Left colon (tissue), 2 donors: ENCODE measurements at regions not wholly inside any gene's neighbourhood (a gene's known extent, or its start where the extent isn't known, plus 50 kb on each side); places are given as distances from the start of the nearest gene placed in this dataset.

Experiments
- ATAC-seq: fragments of 200-7000 bp; cut with Tn5 transposase; one replicate; pipeline ENCODE4 v1.9.1; 2020; ENCODE audit warnings: mild to moderate bottlenecking, moderate library complexity
- DNase-seq, 2 donors: peaks; one replicate each; pipeline ENCODE4 v3.0.0-alpha.2; 2020
- intact Hi-C, 2 donors: fragments of 100-400 bp; cut with DNase I in 1 of 2; cut with micrococcal nuclease in 1 of 2; formaldehyde crosslinking; loops; one replicate each; pipeline versions ENCODE4 v1.11.2 to v1.14.0; 2022; cut with DNase I, micrococcal nuclease
- donor health status: DM: no; HTN: no; CAD: no.
- donor health status: DM: yes; HTN: yes; CAD: no.

DNA sequence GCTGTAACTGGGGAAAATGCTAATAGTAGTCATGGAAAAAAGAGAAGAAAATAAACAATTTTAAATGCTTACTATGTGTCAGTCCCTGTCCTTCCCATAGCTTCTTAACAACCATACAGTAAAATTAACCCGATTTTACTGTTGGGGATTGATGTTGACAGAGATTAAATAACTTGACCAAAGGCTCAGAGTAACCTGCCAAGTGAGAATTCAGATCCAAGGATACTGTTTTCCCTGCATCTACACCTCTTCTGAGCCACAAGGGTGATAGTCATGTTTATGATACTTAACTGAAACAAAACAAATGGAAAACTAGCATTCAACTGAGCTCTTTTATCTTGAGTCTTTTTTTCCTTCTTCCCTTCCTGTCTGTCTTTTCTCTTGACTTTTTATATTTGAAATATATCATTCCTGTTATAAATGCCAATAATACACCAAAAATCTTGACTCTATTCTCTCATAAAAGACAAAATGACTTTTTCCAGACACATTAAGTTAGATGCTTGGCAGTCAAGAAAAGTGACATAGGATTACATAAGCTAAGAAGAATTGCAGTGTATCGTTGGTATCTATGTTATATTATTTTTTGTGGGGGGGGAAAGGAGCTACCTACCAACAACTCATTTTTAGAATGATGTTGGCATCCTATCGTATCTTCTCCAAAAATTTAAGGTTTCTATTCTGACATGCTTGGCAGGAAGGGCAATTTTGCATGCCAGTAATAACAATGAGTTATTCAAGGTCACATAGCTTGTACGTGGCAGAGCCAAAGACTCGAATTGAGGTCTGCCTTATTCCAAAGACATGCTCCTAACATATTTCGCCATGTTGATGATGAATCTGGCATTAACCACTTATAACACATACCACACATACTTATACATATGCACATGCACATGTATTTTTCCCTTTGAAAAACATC lies 306.6 kb upstream of the KCNH8 start:
- DNase-seq (no peak), ATAC-seq (no peak)
- intact Hi-C loops: no loop called here

DNA sequence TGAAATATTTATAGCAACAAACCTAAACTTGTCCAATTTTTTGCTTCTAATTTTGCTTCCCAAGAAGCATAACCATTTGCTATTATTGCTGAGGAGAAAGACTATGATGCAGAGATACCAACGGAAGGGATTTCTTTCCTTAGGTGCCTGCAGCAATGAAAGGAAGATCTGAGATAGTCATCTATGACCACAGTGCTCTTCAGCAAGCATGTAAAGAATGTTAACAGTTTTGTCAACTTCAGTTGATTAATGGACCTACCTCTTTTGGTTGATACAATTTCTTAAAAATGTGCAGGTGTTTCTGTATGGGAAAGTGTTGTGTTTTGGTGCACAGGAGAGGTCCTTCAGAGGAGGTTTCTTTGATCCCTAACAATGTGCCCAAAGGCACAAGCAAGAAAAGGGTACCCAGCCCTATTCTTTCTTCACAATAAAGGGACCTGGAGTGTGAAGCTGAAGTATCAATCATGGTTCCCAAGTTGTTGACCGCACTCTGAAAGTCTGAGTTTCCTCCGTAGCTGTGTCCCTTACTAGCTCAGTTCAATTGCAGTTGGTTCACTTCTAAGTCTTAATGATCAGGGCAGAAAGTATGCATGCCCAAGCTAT lies 307.7 kb upstream of the KCNH8 start:
- DNase-seq (no peak), ATAC-seq (no peak)
- intact Hi-C loops: no loop called here

DNA sequence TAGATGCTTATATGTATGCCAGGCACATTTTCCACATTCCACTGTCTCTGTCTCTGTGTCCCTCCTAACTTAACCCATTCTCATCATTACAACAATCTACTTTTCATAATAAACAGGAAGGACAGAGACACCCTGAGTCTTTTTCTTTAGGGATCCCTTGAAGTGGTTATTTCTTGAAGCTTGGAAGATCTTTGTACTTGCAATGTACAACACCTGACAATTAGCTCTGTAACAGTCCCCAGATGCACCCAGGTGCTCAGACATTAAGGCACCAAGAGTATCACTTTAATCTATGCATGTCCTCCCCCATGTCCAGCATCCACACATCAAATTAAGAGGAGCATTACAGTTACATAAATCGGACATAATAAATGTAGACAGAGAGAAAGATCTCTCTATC lies 309.6 kb upstream of the KCNH8 start:
- ATAC-seq (no peak), DNase-seq (no peak)
- intact Hi-C loops: no loop called here

DNA sequence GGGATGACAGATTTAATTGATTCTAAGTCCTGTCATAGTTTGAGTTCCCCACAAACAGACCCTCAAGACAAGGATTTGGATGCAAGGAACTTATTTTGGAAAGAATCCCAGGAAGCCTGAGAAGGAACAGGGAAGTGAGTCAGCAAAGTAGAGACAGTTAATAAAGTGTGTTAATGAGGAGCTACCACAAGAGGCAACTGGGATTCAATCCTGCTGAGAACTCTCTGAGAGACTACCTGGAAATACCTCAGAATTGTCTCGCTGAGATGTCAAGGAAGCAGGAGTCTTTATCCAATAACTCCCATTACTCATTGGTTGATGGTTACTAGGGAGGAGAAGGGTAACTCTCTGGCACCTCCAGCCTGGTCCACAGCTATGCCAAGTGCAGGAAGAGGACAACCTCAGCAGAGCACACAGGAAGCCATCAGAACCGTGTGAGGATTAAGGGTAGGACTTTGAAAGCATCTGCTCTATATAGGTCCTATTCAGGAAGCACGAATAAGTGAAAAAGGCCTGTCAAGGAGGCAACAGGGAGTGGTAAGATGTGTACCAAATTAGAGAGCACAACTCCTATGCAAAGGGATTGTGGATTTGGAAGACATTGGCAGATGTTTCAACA lies 311.1 kb upstream of the KCNH8 start:
- DNase-seq: no peak

DNA sequence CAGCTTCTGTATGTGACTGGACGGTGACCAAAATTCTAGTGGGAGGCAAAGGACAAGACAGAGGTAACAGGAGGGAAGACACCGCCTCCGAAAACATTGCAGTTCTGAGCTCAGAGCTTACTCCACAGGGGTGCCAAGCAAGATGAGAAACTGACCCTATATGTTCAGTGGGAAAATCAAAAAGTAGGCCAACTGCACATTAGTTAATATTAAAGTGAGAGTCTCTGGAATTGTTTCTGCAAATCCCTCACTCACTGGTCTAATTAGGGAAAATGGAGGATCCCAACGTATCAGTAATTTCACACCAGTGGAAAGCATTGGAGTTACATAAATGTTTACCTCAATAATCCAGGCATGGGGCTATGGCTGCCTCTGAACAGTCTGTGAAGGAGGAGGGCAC lies 313.3 kb upstream of the KCNH8 start:
- ATAC-seq (no peak), DNase-seq (no peak)
- intact Hi-C loops: no loop called here

More for the DNA sequence above, 311.1 kb upstream of the KCNH8 start:
- no peak for ATAC-seq
- intact Hi-C loops: no loop called here

DNA sequence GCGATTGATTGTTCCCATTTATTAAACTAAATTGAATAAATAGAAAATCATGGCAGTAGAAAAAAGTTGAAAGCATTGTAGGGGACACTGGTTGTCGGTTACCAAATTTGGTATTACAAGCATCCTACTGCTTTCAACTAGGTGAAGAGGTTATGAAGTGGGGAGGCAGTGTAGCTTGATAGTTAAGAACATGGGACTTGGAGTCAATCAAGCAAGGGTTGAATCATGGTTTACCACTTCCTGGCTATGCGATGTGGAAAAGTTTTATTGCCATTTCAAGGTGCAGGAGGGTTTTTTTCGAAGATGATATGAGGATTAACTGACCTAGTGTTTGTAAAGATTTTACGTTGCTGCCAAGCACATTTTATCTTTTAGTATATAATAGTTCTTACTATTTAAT lies 318.2 kb upstream of the KCNH8 start:
- intact Hi-C loops: no loop called here
- no peak for ATAC-seq
- no peak for DNase-seq

DNA sequence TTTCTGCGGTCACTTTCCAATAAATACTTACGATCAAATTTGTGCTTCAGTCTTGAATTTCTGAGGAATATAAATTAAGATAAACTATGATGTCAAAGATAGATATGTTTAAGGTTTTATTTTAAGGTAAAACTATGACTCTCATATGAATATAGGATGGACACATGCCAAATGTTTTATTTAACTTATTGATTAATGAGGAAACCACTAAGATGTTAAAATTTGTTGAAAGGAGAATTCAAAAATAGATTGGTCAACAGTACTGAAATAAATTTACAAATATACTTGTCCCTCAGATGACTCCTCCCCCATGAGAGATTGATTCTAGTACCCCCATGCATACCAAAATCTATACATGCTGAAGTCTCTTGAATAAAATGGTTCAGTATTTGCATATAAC lies 319.7 kb upstream of the KCNH8 start:
- ATAC-seq (no peak), DNase-seq (no peak)
- intact Hi-C loops: no loop called here

DNA sequence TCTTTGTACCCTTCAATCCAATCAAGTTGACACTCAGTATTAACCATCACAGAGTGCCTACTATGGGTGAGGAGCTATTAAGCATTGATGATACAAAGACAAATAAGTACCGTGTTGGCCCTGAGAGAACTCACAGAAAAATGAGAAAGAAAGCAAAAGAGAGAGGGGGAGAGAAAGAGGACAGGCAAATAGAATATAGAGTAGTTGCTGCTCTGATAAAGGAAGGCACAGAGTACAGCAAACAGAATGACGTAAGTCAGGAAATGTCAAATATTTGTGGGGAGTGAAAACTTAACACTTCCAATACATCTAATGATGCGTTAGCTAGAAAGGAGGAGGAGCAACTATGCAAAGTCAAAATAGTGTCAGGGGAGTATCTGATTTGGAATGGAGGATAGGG lies 320.6 kb upstream of the KCNH8 start:
- intact Hi-C loops: no loop called here
- DNase-seq (no peak), ATAC-seq (no peak)

DNA sequence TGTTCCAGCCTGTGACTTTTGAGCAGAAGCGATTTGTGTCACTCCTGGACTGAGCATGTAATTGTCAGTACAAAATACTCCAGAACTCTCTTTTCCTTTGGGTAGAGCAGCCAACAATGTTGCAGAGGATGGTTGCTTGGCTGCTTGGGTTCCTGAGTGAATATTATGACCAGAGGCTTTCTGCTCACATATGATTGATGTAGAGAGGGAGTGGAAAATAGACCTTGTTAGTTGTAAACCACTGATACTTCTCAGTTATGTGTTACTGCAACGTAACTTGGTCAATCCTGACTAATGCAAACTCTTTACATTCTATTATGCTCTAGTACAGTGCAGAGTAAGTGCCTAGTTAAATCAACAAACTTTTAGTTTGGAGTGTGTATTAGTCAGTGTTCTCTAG lies 322.6 kb upstream of the KCNH8 start:
- ATAC-seq (no peak), DNase-seq (no peak)
- intact Hi-C loops: no loop called here

DNA sequence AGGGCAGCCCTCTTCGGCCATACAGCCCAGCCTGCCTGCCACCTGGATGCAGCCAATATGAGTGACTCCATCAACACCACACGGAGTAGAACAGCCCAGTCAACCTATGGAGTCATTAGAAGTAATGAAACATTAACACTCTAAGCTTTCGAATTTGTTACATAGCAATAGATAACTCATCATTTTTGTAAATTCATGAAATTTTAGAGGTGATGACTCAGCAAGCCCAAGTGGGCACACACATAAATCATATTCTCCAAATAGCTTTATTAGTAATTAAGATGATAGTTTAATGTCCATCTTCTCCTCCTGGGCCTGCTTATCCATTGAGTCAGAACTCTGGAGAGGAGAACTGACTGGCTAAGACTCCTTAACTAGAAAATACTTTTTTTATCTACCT lies 335.0 kb upstream of the KCNH8 start:
- intact Hi-C loops: no loop called here
- ATAC-seq: no peak

DNA sequence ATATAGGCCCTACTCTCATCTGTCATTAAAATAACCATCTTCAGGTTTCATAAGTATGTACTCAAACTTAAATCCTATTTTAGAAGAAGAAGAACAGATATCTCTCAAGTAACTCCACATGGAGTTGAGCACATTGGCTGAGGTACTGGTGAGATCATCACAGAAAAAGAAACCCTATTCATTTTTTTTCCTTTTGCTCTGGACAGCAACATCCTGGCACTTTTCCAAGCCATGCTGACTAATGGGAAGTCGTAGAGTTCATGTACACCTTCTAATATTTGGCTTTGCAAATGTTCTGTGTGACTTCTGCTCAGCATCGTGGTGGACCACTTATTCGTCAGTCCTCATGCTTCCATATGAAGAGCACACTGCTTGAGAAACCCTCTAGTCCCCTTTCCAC lies 336.0 kb upstream of the KCNH8 start:
- ATAC-seq: no peak
- DNase-seq: no peak
- intact Hi-C loops: no loop called here

More for the DNA sequence above, 335.0 kb upstream of the KCNH8 start:
- DNase-seq: no peak

DNA sequence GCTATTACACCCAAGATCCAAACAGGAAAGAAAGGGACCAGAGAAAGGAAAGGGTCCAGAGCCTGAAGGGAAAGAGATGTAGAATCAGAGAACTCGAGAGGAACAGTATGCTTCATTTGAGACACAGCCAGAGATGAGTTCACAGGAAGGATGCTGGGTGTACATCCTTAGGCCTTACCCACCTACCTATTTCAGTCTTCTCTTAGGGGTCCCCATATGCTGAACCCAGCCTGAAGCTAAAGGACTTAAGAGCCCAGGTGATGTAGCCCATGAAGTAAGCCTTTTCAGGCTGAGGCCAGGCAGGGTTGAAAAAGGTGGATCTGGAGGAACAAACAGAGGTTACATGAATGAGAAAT lies 338.0 kb upstream of the KCNH8 start:
- intact Hi-C loops: no loop called here
- ATAC-seq (no peak), DNase-seq (no peak)

DNA sequence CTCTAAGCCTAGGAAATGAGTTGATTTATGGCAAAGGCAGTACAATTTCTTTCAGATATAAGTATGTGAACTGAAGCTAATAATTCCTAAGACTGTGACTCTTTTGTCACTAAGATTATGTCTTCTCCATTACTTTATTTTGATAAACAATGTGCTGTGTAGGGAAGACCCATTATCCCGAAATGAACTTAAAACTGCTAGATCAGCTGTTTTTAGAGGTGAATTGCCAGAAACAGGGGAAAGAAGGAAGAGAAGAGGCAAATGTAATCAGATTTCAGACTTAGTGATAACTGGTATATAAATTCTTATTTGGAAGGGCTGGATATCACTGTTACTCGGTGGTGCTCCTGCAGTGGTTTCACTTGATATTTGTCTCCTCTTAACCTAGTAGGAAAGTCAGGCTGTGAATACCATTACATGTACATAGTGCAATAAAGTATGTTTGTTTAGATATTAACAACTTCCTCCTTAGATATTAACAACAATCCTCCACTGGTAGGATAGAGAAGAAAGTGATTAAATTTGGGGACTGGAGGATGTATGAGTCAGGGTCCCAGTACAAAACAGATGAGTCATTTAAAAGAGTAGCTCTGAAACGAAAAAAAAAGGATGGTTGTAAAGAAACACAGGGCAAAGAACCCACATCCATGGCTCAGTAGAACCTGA lies 338.5 kb upstream of the KCNH8 start:
- intact Hi-C loops: no loop called here
- ATAC-seq (no peak), DNase-seq (no peak)

DNA sequence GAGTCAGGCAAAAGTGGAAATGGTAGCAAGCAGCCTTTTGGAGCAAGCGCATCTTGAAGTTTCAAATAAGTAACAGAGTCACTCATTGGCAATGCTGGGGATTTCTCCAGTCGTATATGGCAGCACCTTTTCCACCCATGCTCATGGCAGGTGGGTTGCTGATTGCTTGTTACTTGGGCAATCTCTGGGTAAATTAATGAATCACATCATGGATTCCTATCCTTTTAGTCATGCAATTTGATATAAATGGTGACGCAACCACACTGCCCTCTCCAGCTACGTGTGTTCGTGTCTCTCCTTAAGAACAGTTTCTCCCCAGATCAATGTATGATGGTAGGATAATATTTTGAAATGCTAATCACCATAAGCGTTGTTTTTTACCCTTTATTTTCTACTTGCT lies 339.9 kb upstream of the KCNH8 start:
- intact Hi-C loops: no loop called here
- no peak for ATAC-seq
- DNase-seq: no peak

DNA sequence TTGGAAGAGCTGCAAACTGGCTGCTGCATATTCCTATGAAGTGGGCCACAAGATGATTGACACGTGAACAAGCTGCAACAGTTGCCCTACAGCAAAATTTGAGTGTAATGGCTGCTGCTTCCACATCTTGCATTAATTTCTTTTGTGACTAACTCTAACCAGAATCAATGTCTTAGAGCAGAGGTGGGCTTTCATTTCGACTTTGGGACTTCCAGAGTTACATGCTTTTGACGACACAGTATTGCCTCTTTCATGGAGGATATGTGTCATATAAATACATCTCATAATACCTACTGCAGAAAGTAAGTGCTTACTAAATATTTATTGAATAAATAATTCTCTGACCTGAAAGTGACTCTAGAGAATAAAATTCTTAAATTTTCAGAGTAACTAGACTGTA lies 340.7 kb upstream of the KCNH8 start:
- DNase-seq (no peak), ATAC-seq (no peak)
- intact Hi-C loops: no loop called here

DNA sequence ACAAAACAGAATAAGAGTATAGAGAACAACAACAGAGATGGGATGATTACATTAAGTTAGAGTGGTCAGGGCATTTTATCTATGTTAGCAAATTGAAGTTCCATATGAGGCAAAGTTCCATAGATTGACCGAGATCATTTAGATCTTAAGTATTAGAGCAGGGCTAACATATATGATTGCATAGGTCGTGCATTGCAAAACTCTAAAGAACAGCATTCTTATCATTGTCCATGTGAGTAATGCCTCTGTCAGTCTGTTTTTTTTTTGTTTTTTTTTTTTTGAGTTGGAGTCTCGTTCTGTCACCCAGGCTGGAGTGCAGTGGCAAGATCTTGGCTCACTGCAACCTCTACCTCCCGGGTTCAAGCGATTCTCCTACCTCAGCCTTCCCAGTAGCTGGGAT lies 341.7 kb upstream of the KCNH8 start:
- DNase-seq (no peak), ATAC-seq (no peak)
- intact Hi-C loops: no loop called here

DNA sequence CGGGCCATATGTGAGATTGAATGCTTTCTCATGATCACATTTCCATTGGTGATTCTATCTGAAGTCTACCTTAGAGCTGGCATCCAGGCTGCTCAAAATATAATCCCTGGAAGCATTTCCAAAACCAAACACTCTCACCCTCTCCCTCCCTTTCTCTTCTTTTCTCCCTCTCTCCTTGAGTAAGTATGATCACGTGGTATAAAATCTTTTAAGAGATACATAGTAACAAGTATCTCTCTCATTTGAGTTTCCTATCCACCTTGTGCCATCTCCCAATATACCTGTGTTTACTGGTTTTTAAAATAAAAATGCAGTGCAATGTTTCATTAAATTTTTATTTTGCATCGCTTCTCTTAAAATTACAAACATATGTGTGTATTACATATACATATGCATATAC lies 350.9 kb upstream of the KCNH8 start:
- DNase-seq (no peak), ATAC-seq (no peak)
- intact Hi-C loops: no loop called here

DNA sequence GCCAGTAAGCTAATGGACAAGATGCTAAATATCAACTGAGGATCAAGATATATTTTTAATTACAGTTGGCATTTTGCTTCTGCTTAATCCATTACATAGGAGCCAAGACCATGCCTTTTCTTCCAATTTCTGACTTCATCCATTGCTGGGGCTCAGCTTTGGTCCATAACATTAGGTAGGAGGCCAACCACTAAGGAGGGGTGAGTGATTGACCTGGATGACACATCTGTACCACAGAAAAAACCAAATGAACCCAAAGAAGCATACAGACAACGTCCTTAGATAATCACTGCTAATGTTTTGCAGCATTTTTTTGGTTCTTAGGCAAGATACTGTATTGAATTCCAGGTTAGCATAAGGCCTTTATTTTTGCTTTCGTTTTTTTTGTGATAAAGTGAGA lies 353.2 kb upstream of the KCNH8 start:
- ATAC-seq (no peak), DNase-seq (no peak)
- intact Hi-C loops: no loop called here

DNA sequence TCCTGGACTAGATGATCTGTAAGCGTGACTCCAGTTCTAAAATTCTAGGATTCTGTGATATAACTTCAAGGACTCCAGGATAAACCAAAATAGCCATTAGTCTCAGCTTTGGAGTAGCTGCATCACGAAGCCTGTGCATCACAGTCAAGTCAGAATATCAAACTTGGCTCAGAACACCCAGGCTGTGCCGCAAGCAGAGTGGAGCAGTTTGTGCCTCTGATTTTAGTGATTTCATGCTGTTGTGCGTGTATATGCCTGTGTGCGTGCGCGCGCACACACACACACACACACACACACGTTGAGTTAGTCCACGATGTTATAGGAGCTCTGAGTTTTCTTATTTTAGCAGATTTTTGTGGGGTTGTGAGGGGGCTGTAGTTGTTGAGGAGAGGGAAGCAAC lies 356.6 kb upstream of the KCNH8 start:
- intact Hi-C loops: no loop called here
- DNase-seq (no peak), ATAC-seq (no peak)

DNA sequence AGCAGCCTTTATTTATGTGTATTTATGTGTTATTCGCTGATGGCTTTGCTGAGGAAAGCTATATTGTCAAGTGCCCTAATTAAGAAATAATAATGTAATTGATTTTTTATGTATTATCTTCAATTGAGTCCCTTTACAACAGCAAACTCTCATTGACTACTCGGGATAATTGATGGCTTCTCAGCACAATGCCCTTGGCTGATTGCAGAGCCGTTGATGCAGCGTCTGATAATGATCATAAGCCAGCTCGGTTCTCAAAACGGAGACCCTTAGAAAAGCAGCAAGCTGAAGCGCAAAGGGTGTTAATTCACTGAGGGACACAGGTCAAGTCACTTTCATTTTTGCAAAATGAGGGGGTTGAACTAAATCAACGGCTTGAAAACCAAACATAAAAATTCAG lies 357.1 kb upstream of the KCNH8 start:
- ATAC-seq (no peak), DNase-seq (no peak)
- intact Hi-C loops: no loop called here
